GM12872 (cell line): ENCODE measurements at regions not wholly inside any gene's neighbourhood (a gene's known extent, or its start where the extent isn't known, plus 50 kb on each side); places are given as distances from the start of the nearest gene placed in this dataset.

Source experiments
- CTCF ChIP-seq: IDR thresholded peaks from 3 replicates; pipeline ENCODE4 v1.5.1; 2011; ENCODE audit warnings: low read depth, mild to moderate bottlenecking, low read length, moderate library complexity; ENCODE audit not compliant: insufficient read depth

- no peak for TF ChIP-seq CTCF
These were observed 74.2 kb upstream of the CXADR start for GRCh38 chr21:17438635-17439034.

- no peak for TF ChIP-seq CTCF
These were observed 71.9 kb upstream of the CXADR start for GRCh38 chr21:17440969-17441368.

GRCh38 chr21:17441370-17441769 lies 71.5 kb upstream of the CXADR start:
- TF ChIP-seq CTCF: no peak

- no peak for TF ChIP-seq CTCF
These were observed 70.7 kb upstream of the CXADR start for GRCh38 chr21:17442165-17442564.

GRCh38 chr21:17444828-17445227 lies 68.0 kb upstream of the CXADR start:
- TF ChIP-seq CTCF: no peak

GRCh38 chr21:17446737-17447136 lies 66.1 kb upstream of the CXADR start:
- TF ChIP-seq CTCF: no peak

GRCh38 chr21:17449701-17450100 lies 63.1 kb upstream of the CXADR start:
- TF ChIP-seq CTCF: no peak
